Body of pancreas (tissue), 4 donors: ENCODE measurements at regions not wholly inside any gene's neighbourhood (a gene's known extent, or its start where the extent isn't known, plus 50 kb on each side); places are given as distances from the start of the nearest gene placed in this dataset.

ENCODE experiments used
- POLR2A ChIP-seq, 3 donors: fragments of 450-650 bp; IDR thresholded peaks; one replicate each; pipeline ENCODE4 v1.6.1; 2016; ENCODE audit warnings: antibody characterized with exemption in 3 of 3, mild to moderate bottlenecking in 2 of 3
- TF ChIP-seq, protein P1 (sequence below), 7 experiments: fragments of 450-650 bp in 4 of 7; fragments of 200-600 bp in 3 of 7; sonication (generic) in 3 of 7; IDR thresholded peaks; one replicate each; pipeline ENCODE4 v1.5.1; 2016 to 2019; ENCODE audit warnings: antibody characterized with exemption in 7 of 7

GRCh38 chr18:44031063-44031462 lies 649.6 kb upstream of the SETBP1 start:
- no peak for TF ChIP-seq POLR2A (IDR thresholded peaks at IDR 0.05)
- TF ChIP-seq, protein P1, sequence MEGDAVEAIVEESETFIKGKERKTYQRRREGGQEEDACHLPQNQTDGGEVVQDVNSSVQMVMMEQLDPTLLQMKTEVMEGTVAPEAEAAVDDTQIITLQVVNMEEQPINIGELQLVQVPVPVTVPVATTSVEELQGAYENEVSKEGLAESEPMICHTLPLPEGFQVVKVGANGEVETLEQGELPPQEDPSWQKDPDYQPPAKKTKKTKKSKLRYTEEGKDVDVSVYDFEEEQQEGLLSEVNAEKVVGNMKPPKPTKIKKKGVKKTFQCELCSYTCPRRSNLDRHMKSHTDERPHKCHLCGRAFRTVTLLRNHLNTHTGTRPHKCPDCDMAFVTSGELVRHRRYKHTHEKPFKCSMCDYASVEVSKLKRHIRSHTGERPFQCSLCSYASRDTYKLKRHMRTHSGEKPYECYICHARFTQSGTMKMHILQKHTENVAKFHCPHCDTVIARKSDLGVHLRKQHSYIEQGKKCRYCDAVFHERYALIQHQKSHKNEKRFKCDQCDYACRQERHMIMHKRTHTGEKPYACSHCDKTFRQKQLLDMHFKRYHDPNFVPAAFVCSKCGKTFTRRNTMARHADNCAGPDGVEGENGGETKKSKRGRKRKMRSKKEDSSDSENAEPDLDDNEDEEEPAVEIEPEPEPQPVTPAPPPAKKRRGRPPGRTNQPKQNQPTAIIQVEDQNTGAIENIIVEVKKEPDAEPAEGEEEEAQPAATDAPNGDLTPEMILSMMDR (IDR thresholded peaks at IDR 0.05) = no peak
